ENCODE measurements at regions not wholly inside any gene's neighbourhood (a gene's known extent, or its start where the extent isn't known, plus 50 kb on each side); places are given as distances from the start of the nearest gene placed in this dataset.

GRCh38 chr7:155360495-155361345, 63.0 kb downstream of the INSIG1 start:
- no peak for TF ChIP-seq CTCF (IDR thresholded peaks at IDR 0.05)
- no peak for TF ChIP-seq POLR2A (IDR thresholded peaks at IDR 0.05)
